Suppressor macrophage treated with lipopolysaccharide for 4 hours (primary cell): ENCODE measurements at regions not wholly inside any gene's neighbourhood (a gene's known extent, or its start where the extent isn't known, plus 50 kb on each side); places are given as distances from the start of the nearest gene placed in this dataset.
"Not testable (repeated sequence)": the region's sequence is repeated elsewhere in the genome, so short reads cannot be mapped to it uniquely, and the experiment has no call there.

Experiments
- DNase-seq: peaks from one replicate; pipeline ENCODE4 v3.0.0-alpha.2; 2020

GRCh38 chrX:27404366-27404765 lies 58.8 kb downstream of the PPP4R3C start:
- DNase-seq, result no peak

- DNase-seq, result no peak
Measured at GRCh38 chrX:27399146-27399456, 64.0 kb downstream of the PPP4R3C start.

- no peak for DNase-seq
Measured at GRCh38 chrX:27391623-27392022, 71.5 kb downstream of the PPP4R3C start.

GRCh38 chrX:27381419-27381818 lies 81.7 kb downstream of the PPP4R3C start:
- no peak for DNase-seq

GRCh38 chrX:27380163-27380845 lies 82.8 kb downstream of the PPP4R3C start:
- DNase-seq, result no peak

GRCh38 chrX:27354021-27354420 lies 109.1 kb downstream of the PPP4R3C start:
- DNase-seq, result no peak

GRCh38 chrX:27350476-27350875 lies 112.7 kb downstream of the PPP4R3C start:
- DNase-seq, result no peak

GRCh38 chrX:27336466-27337091 lies 126.6 kb downstream of the PPP4R3C start:
- peak; percentile 48 for DNase-seq

- no peak for DNase-seq
Measured at GRCh38 chrX:27321632-27322031, 141.5 kb downstream of the PPP4R3C start.

- no peak for DNase-seq
Measured at GRCh38 chrX:27309406-27309805, 153.7 kb downstream of the PPP4R3C start.

- DNase-seq, result no peak
Measured at GRCh38 chrX:27307546-27307945, 155.6 kb downstream of the PPP4R3C start.

- not testable (repeated sequence) for DNase-seq
Measured at GRCh38 chrX:27292552-27292951, 170.6 kb downstream of the PPP4R3C start.

- no peak for DNase-seq
Measured at GRCh38 chrX:27276751-27277150, 186.4 kb downstream of the PPP4R3C start.

GRCh38 chrX:27254656-27255055 lies 208.5 kb downstream of the PPP4R3C start:
- DNase-seq, result peak; percentile 69

- no peak for DNase-seq
Measured at GRCh38 chrX:27251369-27251768, 211.8 kb downstream of the PPP4R3C start.

GRCh38 chrX:27242581-27242980 lies 220.6 kb downstream of the PPP4R3C start:
- DNase-seq, result no peak

GRCh38 chrX:27241981-27242380 lies 221.2 kb downstream of the PPP4R3C start:
- DNase-seq, result no peak

- DNase-seq, result not testable (repeated sequence)
Measured at GRCh38 chrX:27240042-27240441, 223.1 kb downstream of the PPP4R3C start.

GRCh38 chrX:27236681-27237080 lies 226.5 kb downstream of the PPP4R3C start:
- DNase-seq, result no peak

- DNase-seq, result no peak
Measured at GRCh38 chrX:27229721-27230120, 233.4 kb downstream of the PPP4R3C start.

- DNase-seq, result no peak
Measured at GRCh38 chrX:27222661-27223060, 240.5 kb downstream of the PPP4R3C start.

- DNase-seq, result peak; percentile 29
Measured at GRCh38 chrX:27186671-27187070, 276.5 kb downstream of the PPP4R3C start.

- DNase-seq, result no peak
Measured at GRCh38 chrX:27163236-27163635, 299.9 kb downstream of the PPP4R3C start.

- DNase-seq, result no peak
Measured at GRCh38 chrX:27162496-27162895, 300.6 kb downstream of the PPP4R3C start.

GRCh38 chrX:27156921-27157320 lies 306.2 kb downstream of the PPP4R3C start:
- DNase-seq, result not testable (repeated sequence)
